ENCODE measurements at regions not wholly inside any gene's neighbourhood (a gene's known extent, or its start where the extent isn't known, plus 50 kb on each side); places are given as distances from the start of the nearest gene placed in this dataset.

DNA sequence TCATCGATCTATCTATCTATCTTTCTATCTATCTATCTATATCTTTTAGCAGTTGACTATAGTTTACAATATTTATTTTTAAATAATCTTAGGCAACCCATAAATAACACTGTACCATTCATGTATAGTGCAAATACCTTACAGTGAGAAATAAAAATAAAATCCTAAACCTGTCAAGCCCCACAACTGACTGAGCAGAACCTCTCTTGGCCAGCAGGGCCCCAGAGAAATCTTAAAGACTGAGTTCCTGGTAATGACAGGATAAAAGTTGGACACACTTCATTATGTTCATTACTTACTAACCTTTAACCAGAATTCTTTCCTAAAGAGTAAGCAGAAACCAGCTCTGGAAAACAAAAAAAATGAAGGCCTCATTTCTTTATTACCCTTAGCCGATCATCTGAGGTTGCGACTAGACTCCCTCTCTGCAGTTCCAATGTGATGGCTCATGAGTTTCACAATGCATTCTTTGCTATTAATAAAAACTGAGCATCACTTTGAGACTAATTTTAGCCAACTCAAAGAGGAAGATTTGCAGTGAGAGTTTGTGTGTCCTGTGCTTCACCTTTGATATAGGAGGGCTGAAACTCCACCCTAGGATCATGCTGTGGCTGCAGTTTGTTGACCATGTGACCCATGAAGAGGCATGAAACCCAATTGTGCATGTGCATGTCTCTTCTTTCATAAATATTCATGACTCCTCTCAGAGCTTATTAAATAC lies 1072.0 kb downstream of the NSUN3 start:
- DNase-seq = no peak
- Histone ChIP-seq H3K27ac (no peak overlapping the region), H3K4me1 (replicated peaks in 1 of 2) (no peaks in the 10 kb centered on the region), H3K36me3 (replicated peaks in 1 of 2) (no peaks in the 10 kb centered on the region), H3K4me3 (no peak overlapping the region), H3K9me3 (replicated peaks in 1 of 3) (no peaks in the 10 kb centered on the region), H3K27me3 (no peaks in the 10 kb centered on the region)
- 85 to 88% (median 87%) methylated on average over 3 of the region's 3 CpGs for WGBS, 4 donors
- intact Hi-C loops (cut with DNase I) = no loop called here
- TF ChIP-seq, protein P1, sequence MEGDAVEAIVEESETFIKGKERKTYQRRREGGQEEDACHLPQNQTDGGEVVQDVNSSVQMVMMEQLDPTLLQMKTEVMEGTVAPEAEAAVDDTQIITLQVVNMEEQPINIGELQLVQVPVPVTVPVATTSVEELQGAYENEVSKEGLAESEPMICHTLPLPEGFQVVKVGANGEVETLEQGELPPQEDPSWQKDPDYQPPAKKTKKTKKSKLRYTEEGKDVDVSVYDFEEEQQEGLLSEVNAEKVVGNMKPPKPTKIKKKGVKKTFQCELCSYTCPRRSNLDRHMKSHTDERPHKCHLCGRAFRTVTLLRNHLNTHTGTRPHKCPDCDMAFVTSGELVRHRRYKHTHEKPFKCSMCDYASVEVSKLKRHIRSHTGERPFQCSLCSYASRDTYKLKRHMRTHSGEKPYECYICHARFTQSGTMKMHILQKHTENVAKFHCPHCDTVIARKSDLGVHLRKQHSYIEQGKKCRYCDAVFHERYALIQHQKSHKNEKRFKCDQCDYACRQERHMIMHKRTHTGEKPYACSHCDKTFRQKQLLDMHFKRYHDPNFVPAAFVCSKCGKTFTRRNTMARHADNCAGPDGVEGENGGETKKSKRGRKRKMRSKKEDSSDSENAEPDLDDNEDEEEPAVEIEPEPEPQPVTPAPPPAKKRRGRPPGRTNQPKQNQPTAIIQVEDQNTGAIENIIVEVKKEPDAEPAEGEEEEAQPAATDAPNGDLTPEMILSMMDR (IDR thresholded peaks at IDR 0.05) = no peak
- no peak for TF ChIP-seq POLR2A (IDR thresholded peaks at IDR 0.05)

DNA sequence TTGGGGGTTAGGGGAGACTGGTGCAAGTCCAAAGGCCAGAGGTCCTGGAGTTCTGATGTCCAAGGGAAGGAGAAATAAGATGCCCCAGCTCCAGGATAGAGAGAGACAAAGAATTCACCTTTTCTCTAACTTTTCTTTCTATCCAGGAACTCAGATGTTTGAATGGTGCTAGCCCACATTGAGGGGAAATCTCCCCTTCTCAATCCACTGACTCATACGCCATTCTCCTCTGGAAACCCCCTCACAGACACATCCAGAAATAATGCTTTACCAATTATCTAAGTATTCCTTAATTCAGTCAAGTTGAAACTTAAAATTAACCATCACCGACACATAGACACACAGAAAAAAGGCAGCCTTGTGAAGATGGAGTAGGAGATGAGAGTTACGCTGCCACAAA lies 1085.2 kb downstream of the NSUN3 start:
- H3K9me3 ChIP-seq (replicated peaks in 1 of 3) = no peaks in the 10 kb centered on the region
- intact Hi-C loops (cut with DNase I) = no loop called here
- H3K27me3 ChIP-seq = no peaks in the 10 kb centered on the region
- no peak overlapping the region for H3K4me3 ChIP-seq
- DNase-seq = no peak
- TF ChIP-seq, protein P1 (IDR thresholded peaks at IDR 0.05) = no peak
- TF ChIP-seq POLR2A (IDR thresholded peaks at IDR 0.05) = no peak
- H3K27ac ChIP-seq = no peak overlapping the region
- H3K4me1 ChIP-seq (replicated peaks in 1 of 2) = no peaks in the 10 kb centered on the region
- no peaks in the 10 kb centered on the region for H3K36me3 ChIP-seq (replicated peaks in 1 of 2)
- WGBS, 4 donors = 77 to 85% (median 80%) methylated on average over 3 of the region's 3 CpGs

DNA sequence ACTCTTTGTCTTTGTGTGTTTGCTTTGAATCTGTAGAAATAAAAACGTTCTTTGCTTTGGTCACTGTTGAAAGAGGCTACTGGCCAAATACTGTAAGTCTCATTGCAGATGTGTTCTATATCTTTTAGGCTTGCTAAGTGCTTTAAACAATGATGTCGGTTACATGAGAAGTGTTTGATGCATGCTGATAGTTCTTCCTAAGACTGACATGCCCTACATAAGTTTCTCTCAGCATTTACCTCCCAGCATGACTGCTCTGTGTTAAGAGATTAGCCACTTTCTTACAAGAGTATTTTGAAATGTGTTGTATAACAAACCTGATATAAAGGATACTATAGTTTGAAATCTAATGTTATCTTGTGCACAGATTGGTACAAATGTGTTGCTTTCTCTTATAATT lies 1088.7 kb downstream of the NSUN3 start:
- Histone ChIP-seq H3K27ac (no peak overlapping the region), H3K27me3 (no peaks in the 10 kb centered on the region), H3K9me3 (replicated peaks in 1 of 3) (no peaks in the 10 kb centered on the region), H3K4me3 (no peak overlapping the region), H3K4me1 (replicated peaks in 1 of 2) (no peaks in the 10 kb centered on the region), H3K36me3 (replicated peaks in 1 of 2) (no peaks in the 10 kb centered on the region)
- intact Hi-C loops (cut with DNase I) = no loop called here
- TF ChIP-seq, protein P1 (IDR thresholded peaks at IDR 0.05) = no peak
- no peak for TF ChIP-seq POLR2A (IDR thresholded peaks at IDR 0.05)
- 26 to 43% (median 36%) methylated on average over 2 of the region's 2 CpGs for WGBS, 4 donors
- DNase-seq = no peak

DNA sequence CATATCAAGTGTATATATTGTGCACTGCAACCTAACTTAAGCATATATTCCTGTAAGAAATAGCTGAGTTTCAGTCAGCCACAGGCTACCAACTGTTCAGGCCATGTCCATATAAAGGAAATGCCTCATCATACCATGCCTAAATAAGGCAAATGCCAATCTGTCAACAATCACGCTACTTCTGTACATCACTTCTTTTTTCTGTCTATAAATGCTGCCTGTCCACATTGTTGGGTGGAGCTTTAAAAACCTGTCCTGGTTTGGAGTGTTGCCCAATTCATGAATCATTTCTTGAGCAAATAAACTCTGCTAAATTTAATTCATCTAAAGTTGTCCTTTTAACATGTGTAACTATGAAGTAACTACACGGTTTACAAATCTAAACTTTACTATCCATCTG lies 1091.9 kb downstream of the NSUN3 start:
- intact Hi-C loops (cut with DNase I) = no loop called here
- no peaks in the 10 kb centered on the region for H3K27me3 ChIP-seq

More for the DNA sequence above, 1091.9 kb downstream of the NSUN3 start:
- no peak for DNase-seq
- H3K4me1 ChIP-seq (replicated peaks in 1 of 2) = no peaks in the 10 kb centered on the region
- H3K9me3 ChIP-seq (replicated peaks in 1 of 3) = no peaks in the 10 kb centered on the region
- WGBS, 4 donors = 61 to 73% (median 67%) methylated on average over 2 of the region's 2 CpGs
- TF ChIP-seq POLR2A (IDR thresholded peaks at IDR 0.05) = no peak
- TF ChIP-seq, protein P1 (IDR thresholded peaks at IDR 0.05) = no peak
- H3K36me3 ChIP-seq (replicated peaks in 1 of 2) = no peaks in the 10 kb centered on the region
- no peak overlapping the region for H3K4me3 ChIP-seq
- H3K27ac ChIP-seq = no peak overlapping the region
